Esophagus squamous epithelium (tissue), 5 donors: ENCODE measurements at regions not wholly inside any gene's neighbourhood (a gene's known extent, or its start where the extent isn't known, plus 50 kb on each side); places are given as distances from the start of the nearest gene placed in this dataset.

Experiments used
- DNase-seq: peaks from one replicate; lab custom pipeline; 2025; lab: John Stamatoyannopoulos, UW
- H3K27ac ChIP-seq, 4 donors: fragments of 200-600 bp; sonication (generic); one replicate each; pipeline ENCODE4 v1.5.1; 2016 to 2019; ENCODE audit warnings: mild to moderate bottlenecking in 1 of 4
- H3K27me3 ChIP-seq, 4 donors: fragments of 200-600 bp; sonication (generic); 1 replicate in 3 of 4; 2 replicates in 1 of 4; pipeline versions ENCODE4 v1.5.1 to v1.6.0; 2017 to 2021; ENCODE audit warnings: antibody characterized with exemption in 1 of 4
- H3K36me3 ChIP-seq, 3 donors: fragments of 200-600 bp; sonication (generic); one replicate each; pipeline ENCODE4 v1.5.1; 2016 to 2019
- H3K4me1 ChIP-seq, 3 donors: fragments of 200-600 bp; sonication (generic); one replicate each; pipeline ENCODE4 v1.5.1; 2017 to 2019
- H3K4me3 ChIP-seq, 4 donors: fragments of 200-600 bp; sonication (generic); 1 replicate in 3 of 4; 2 replicates in 1 of 4; pipeline ENCODE4 v1.5.1; 2016 to 2019; ENCODE audit warnings: mild to moderate bottlenecking in 2 of 4, moderate library complexity in 1 of 4
- H3K9me3 ChIP-seq, 3 donors: fragments of 200-600 bp; sonication (generic); one replicate each; pipeline ENCODE4 v1.5.1; 2016 to 2019
- POLR2A ChIP-seq, 4 donors: fragments of 450-650 bp; IDR thresholded peaks; one replicate each; pipeline ENCODE4 v1.6.1; 2017; ENCODE audit warnings: antibody characterized with exemption in 4 of 4, mild to moderate bottlenecking in 4 of 4, moderate library complexity in 3 of 4
- WGBS, 2 donors: methylation state at CpG; one replicate each; pipeline ENCODE4 v1.1.5; 2018; 5-methylcytosine and 5-hydroxymethylcytosine counted together
- intact Hi-C: fragments of 100-400 bp; cut with DNase I; formaldehyde crosslinking; loops from one replicate; pipeline ENCODE4 v1.15.0; 2022
- TF ChIP-seq, protein P1 (sequence below), 6 experiments: fragments of 450-650 bp in 4 of 6; fragments of 200-600 bp in 2 of 6; sonication (generic) in 2 of 6; IDR thresholded peaks; one replicate each; pipeline ENCODE4 v1.5.1; 2016 to 2019; ENCODE audit warnings: antibody characterized with exemption in 6 of 6, mild to moderate bottlenecking in 4 of 6, moderate library complexity in 4 of 6
- donor health status: DM: yes; HTN: yes; CAD: no.

DNA sequence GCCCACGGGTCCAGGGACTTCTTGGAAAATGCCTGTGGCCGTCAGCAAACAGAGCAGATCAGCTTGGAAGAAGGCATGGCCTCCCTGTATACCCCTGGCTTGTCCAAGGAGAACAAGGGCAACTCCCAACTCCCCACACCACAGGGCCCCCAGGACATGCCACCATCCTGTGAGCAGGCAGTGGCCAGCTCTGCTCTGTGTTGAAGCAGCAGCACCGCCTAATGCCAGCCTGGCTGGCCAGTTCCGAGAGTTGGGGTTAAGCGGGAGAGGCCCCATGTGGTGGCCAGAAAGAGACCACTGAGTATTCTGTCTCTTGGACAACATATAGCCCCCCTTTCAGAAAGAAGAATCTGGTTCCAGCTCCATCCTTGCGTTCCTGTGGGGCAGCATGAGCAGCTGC lies 209.2 kb downstream of the CTTN start:
- no peak overlapping the region for H3K4me3 ChIP-seq
- H3K27ac ChIP-seq, result no peak overlapping the region
- no peaks in the 10 kb centered on the region for H3K9me3 ChIP-seq
- H3K36me3 ChIP-seq, result no peaks in the 10 kb centered on the region
- DNase-seq, result no peak
- intact Hi-C loops, result no loop called here
- 77% methylated on average over 3 of the region's 6 CpGs; no CpG with 5 or more reads in 1 of the 2 donors for WGBS, 2 donors
- no peak for TF ChIP-seq POLR2A (IDR thresholded peaks at IDR 0.05)
- TF ChIP-seq, protein P1, sequence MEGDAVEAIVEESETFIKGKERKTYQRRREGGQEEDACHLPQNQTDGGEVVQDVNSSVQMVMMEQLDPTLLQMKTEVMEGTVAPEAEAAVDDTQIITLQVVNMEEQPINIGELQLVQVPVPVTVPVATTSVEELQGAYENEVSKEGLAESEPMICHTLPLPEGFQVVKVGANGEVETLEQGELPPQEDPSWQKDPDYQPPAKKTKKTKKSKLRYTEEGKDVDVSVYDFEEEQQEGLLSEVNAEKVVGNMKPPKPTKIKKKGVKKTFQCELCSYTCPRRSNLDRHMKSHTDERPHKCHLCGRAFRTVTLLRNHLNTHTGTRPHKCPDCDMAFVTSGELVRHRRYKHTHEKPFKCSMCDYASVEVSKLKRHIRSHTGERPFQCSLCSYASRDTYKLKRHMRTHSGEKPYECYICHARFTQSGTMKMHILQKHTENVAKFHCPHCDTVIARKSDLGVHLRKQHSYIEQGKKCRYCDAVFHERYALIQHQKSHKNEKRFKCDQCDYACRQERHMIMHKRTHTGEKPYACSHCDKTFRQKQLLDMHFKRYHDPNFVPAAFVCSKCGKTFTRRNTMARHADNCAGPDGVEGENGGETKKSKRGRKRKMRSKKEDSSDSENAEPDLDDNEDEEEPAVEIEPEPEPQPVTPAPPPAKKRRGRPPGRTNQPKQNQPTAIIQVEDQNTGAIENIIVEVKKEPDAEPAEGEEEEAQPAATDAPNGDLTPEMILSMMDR (IDR thresholded peaks at IDR 0.05), result no peak
- H3K27me3 ChIP-seq, result peaks cover 0 to 26% (median 0%) of the 10 kb centered on the region in 4 donors
- H3K4me1 ChIP-seq, result peaks cover 0 to 8% (median 0%) of the 10 kb centered on the region in 3 donors

GRCh38 chr11:70608568-70609470 lies 210.5 kb downstream of the CTTN start:
- intact Hi-C loops, result no loop called here
- TF ChIP-seq POLR2A (IDR thresholded peaks at IDR 0.05), result no peak
- TF ChIP-seq, protein P1 (IDR thresholded peaks at IDR 0.05), result no peak
- H3K27ac ChIP-seq, result no peak overlapping the region

DNA sequence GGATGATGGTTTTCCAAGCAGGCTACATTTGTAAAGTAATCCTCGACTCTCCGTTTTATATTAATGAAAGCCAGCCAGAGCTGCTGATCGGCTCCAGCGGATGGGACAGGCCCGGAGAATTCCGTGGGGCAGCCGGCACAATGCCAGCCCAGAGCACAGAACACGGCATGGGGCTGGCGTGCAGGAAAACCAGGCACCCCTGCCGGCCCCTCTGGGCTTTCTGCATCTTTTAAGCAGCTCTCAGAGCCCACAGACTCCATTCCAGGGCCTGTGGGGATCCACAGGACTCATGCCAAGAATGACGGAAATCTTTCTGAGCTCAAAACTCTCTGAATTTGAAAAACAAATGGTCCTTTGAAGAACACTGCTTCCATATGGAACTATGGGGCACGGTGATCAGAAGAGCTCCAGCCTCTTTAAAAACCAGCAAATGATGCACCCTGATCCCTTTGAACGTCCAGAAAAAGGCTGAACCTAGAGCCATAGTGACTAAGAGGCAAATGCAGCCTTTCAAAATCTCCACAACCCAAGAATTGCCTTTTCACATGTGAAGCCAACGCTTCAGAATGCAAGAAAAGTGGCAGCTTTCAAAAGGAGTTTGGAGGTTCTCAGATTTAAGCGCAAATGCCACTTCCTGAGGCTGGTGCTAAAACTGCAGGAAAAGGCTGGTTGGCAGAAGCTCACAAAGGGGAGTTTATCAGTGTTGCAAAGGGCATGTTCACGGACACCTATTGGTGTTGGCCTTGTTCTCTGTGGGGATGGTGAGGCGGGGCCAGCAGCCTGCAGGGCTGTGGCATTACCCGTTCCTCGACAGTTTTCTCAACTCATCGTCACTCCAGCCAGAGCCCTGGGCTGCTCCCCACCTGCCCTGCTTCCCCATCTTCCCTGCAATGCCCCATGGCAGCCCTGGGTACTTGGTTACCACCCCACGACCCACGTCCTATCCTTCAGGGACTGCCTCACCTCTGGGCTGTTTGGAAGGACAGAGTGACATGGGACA lies 212.5 kb downstream of the CTTN start:
- 35 to 63% methylated on average over 11 to 20 of the region's 22 CpGs for WGBS, 2 donors
- Histone ChIP-seq H3K36me3 (no peaks in the 10 kb centered on the region), H3K4me3 (no peak overlapping the region), H3K27ac (no peak overlapping the region), H3K9me3 (peaks cover 0 to 6% (median 0%) of the 10 kb centered on the region in 3 donors), H3K27me3 (peaks cover 0 to 24% (median 0%) of the 10 kb centered on the region in 4 donors), H3K4me1 (peaks cover 0 to 8% (median 0%) of the 10 kb centered on the region in 3 donors)
- DNase-seq, result no peak
- TF ChIP-seq, protein P1 (IDR thresholded peaks at IDR 0.05), result no peak
- TF ChIP-seq POLR2A (IDR thresholded peaks at IDR 0.05), result no peak
- intact Hi-C loops, result no loop called here

More at GRCh38 chr11:70608568-70609470, 210.5 kb downstream of the CTTN start:
- DNase-seq, result no peak
- Histone ChIP-seq H3K4me3 (no peak overlapping the region), H3K9me3 (no peaks in the 10 kb centered on the region), H3K27me3 (peaks cover 0 to 29% (median 0%) of the 10 kb centered on the region in 4 donors), H3K36me3 (no peaks in the 10 kb centered on the region), H3K4me1 (peaks cover 0 to 8% (median 0%) of the 10 kb centered on the region in 3 donors)
- WGBS, 2 donors, result 60 to 76% methylated on average over 14 to 20 of the region's 35 CpGs

- 34 to 37% methylated on average over 6 to 9 of the region's 14 CpGs for WGBS, 2 donors
- TF ChIP-seq, protein P1 (IDR thresholded peaks at IDR 0.05), result no peak
- TF ChIP-seq POLR2A (IDR thresholded peaks at IDR 0.05), result no peak
- no peak overlapping the region for H3K4me3 ChIP-seq
- H3K27ac ChIP-seq, result no peak overlapping the region
- peaks cover 0 to 24% (median 0%) of the 10 kb centered on the region in 4 donors for H3K27me3 ChIP-seq
- peaks cover 0 to 8% (median 0%) of the 10 kb centered on the region in 3 donors for H3K4me1 ChIP-seq
- H3K36me3 ChIP-seq, result no peaks in the 10 kb centered on the region
- intact Hi-C loops, result no loop called here
- DNase-seq, result no peak
- peaks cover 0 to 6% (median 0%) of the 10 kb centered on the region in 3 donors for H3K9me3 ChIP-seq
Measured at GRCh38 chr11:70611821-70612220, 213.5 kb downstream of the CTTN start.
